Tongue (tissue), 1 donor: ENCODE measurements at regions not wholly inside any gene's neighbourhood (a gene's known extent, or its start where the extent isn't known, plus 50 kb on each side); places are given as distances from the start of the nearest gene placed in this dataset.
"Not testable (repeated sequence)": the region's sequence is repeated elsewhere in the genome, so short reads cannot be mapped to it uniquely, and the experiment has no call there.

Source experiments
- DNase-seq: peaks from one replicate; pipeline ENCODE4 v3.0.0-alpha.2; 2015

DNA sequence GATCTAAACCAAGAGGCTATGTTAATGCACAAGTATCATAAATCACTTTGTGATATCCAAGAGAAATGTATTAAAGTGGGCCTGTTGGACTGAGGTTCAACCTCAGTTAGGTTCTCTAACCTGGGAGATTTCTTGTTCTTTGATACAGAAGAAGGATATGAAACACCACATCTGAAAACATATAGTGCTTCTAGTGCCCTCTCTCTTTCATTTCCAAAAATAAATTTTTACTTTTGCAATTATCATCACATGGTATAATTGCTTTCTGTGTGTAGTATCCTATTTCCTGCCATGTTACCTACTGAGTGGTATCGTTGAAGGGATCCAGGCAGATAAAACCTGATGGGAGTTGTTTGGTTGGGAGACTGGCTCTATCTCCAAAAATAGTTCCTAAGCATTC, 264.9 kb downstream of the CCER1 start:
- DNase-seq: no peak

GRCh38 chr12:90687682-90688081, 267.3 kb downstream of the CCER1 start:
- not testable (repeated sequence) for DNase-seq

DNA sequence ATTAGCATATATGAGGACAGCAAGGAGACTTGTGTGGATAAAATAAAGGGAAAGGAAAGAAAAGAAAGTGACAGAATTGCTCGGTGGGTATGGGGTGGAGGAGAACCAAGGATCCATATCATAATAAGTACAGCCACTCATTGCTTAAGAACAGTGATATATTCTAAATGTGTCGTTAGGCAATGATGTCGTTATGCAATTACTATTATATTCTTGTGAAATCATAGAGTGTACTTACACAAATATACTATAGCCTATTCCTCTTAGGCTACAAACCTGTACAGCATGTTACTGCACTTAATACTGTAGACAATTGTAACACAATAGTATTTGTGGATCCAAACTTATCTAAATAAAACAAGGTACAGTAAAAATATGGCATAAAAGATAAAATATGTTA, 271.1 kb downstream of the CCER1 start:
- DNase-seq: no peak

- no peak for DNase-seq
These were observed 272.6 kb downstream of the CCER1 start for GRCh38 chr12:90682398-90682797.

- no peak for DNase-seq
These were observed 275.3 kb downstream of the CCER1 start for GRCh38 chr12:90679674-90680073.

DNA sequence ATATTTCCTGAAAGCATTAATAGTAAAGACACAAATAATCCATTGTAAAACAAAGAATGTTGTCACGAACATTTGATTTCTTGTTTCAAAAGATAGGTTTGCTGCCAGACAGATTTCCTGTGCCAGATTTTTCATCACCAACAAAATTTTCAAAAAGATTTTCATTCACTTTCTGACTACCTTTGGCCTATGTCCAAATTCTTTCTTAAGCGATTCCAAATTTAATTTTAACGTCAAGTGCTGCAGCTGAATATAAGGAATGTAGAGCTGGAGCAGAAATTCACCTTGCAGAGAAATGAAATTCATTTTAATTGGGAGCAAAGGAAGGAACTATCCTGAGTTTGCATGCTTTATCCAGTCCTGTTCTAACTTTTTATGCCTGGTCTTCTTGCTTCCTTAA, 277.4 kb downstream of the CCER1 start:
- no peak for DNase-seq

DNA sequence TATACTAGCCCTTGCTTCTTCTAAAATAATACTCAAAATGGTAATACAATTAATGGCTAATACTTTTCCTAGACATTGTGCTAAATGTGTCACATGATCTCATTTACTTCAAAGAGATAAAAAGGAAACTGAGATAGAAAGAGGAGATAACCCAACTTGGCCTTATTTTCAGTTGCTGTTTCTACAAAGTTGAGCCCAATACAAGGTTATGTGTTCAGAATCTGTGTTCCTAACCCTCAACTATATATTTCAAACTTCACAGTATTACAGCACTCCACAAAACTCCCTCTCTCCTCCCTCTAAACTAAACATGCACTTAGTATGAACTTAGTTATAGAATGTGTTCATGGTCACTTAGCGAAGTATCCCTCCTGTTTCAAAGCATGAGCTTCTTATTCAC, 277.9 kb downstream of the CCER1 start:
- DNase-seq: no peak

- no peak for DNase-seq
These were observed 279.9 kb downstream of the CCER1 start for GRCh38 chr12:90675106-90675505.

DNA sequence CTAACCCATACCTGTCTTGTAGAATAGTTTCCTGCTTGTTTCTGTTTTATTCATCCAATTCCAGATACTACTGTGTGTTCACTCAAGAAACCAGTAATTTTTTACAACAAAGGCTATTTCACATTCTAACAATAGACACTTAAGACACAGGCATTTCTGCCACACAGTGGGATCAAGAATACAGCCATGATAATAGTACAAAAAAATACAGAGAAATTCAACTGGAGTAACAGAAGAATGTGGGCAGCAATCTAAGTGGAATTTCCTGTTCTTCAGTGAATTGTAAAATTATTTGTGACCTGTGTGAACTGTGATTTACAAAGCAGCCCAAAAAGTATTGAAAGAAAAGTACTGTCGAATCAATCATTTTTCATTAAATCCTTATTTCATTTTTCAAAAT, 282.9 kb downstream of the CCER1 start:
- no peak for DNase-seq

- DNase-seq: not testable (repeated sequence)
These were observed 291.0 kb downstream of the CCER1 start for GRCh38 chr12:90663949-90664348.

GRCh38 chr12:90659060-90659459, 295.9 kb downstream of the CCER1 start:
- no peak for DNase-seq

- DNase-seq: no peak
These were observed 301.9 kb downstream of the CCER1 start for GRCh38 chr12:90653040-90653439.

GRCh38 chr12:90652280-90652679, 302.7 kb downstream of the CCER1 start:
- no peak for DNase-seq

- no peak for DNase-seq
These were observed 309.8 kb downstream of the CCER1 start for GRCh38 chr12:90645181-90645580.

GRCh38 chr12:90631591-90632212, 323.3 kb downstream of the CCER1 start:
- DNase-seq: no peak

- peak; percentile 14 for DNase-seq
These were observed 325.0 kb downstream of the CCER1 start for GRCh38 chr12:90630006-90630405.

DNA sequence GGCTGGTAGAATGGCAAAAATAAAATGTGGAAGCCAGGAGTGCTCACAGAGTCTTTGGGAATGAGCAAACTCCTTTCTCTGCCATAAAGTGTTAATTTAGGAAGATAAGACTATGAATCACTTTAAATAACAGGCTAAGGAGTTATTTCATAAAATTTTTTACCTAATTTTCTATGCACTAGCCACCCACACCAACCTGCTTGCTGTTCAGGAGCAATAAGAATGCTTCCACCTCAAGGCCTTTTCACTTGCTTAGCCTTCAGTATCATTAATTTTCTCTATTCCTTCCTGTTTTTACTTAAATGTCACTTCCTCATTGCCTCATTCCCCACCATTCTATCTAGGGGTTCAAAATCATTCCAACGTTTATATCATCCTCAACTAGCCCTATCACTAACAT, 326.8 kb downstream of the CCER1 start:
- no peak for DNase-seq

- DNase-seq: no peak
These were observed 327.6 kb downstream of the CCER1 start for GRCh38 chr12:90627180-90627896.

DNA sequence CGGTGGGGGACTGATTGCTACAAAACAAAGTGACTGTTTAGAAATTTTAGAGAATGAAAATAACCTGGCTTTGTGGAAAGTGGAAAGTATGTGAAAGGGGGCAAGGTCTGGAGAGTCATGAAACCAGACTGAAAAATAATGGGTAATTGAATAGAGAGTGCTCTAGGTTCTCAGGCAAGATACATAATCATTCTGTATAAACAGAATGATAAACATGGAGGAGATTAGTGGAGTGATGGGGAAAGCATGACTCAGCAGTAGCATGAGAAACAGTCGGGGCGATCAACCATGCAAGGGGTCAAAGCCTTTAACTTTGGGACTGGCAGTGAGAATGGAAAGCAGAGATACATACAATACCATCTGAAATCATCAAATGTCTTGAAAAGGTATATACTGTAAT, 332.5 kb downstream of the CCER1 start:
- DNase-seq: no peak

GRCh38 chr12:90621927-90622326, 333.0 kb downstream of the CCER1 start:
- DNase-seq: no peak

DNA sequence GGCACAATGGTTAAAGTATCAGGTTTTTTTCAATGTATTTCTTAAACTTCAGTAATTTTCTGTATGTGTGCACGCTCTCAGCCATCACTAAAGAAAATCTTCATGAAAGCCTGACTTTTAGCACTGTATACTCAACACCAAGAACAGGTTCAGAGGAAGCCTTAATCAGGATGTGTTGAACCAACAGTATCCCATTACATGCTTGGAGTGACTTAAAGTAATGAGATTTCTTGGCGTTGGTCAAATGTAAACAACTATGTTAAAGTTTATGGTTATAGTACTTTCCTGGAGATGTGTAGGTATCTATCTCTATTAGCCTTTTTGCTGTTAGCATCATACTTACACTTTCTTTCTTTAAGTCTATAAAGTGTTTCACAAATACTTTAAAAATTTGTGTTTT, 335.0 kb downstream of the CCER1 start:
- DNase-seq: no peak

DNA sequence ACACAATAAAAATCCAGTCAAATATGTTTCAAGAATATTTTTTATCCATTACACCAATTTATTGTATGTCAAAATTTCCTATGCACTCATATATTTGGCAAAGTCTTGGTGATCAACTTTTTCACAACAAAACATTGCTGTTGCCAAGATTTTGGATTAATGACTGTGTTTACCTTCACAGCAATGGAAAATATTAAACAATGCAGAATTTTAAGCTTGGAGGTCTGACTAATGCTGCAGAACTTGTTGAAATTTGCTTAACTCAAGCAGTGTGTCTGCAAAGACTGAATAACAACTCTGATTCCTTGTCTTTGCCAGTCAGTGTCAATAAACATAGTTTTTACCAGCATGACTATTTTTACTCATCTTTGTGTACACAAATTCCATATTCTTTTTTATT, 336.4 kb downstream of the CCER1 start:
- DNase-seq: peak; percentile 1

GRCh38 chr12:90611891-90612290, 343.1 kb downstream of the CCER1 start:
- DNase-seq: no peak

- DNase-seq: no peak
These were observed 343.9 kb downstream of the CCER1 start for GRCh38 chr12:90611048-90611447.
